Posterior vena cava (tissue), 2 donors: ENCODE measurements at regions not wholly inside any gene's neighbourhood (a gene's known extent, or its start where the extent isn't known, plus 50 kb on each side); places are given as distances from the start of the nearest gene placed in this dataset.
A peak's percentile ranks its signal among the peaks of the same experiment; 100 is the strongest.
"Not testable (repeated sequence)": the region's sequence is repeated elsewhere in the genome, so short reads cannot be mapped to it uniquely, and the experiment has no call there.

Experiments
- DNase-seq: peaks from one replicate; pipeline ENCODE4 v3.0.0-alpha.2; 2020; ENCODE audit warnings: low spot score
- intact Hi-C, 2 donors: fragments of 100-400 bp; cut with DNase I; formaldehyde crosslinking; loops; one replicate each; pipeline versions ENCODE4 v1.14.1 to v1.14.2; 2022 to 2023
- donor health status: DM: yes; HTN: yes; CAD: no.
- donor health status: DM: yes; HTN: yes; CAD: no.

DNA sequence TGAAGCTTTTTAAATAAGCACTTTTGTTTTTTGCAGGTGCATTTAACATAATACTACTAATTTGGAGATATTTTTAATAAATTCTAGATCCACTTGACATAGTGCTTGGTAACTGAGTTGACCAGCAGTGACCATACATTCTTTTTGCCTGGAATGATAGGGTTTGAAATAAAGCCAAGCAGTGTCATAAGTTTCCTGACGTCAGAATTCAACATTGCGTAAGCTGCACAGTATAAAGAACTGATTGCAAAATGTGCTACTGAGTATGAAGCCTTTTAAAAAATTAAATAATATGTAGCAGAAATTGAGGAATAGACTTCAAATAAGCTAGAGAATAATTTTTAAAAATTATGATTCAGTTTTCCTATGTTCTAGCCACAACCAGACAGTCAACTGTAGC is 454.6 kb upstream of the ARPP21 start:
- DNase-seq = no peak
- intact Hi-C loops = no loop called here

DNA sequence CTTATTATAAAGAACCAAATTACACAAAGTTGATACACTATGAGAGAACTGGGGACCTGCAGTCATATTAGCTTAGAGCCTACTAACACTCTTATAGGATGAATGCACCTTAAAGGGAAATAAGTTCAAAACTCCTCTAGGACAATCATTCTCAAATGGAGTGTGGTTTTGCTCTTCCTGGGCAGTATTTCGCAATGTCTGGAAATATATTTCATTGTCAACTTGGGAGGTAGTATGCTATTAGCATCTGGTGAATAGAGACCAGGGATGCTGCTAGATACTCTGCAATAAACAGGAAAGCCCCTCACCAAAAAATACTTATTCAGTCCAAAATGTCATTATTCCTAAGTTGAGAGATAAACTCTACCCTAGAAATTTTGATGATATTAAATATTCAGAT is 451.4 kb upstream of the ARPP21 start:
- intact Hi-C loops = no loop called here
- DNase-seq = no peak

DNA sequence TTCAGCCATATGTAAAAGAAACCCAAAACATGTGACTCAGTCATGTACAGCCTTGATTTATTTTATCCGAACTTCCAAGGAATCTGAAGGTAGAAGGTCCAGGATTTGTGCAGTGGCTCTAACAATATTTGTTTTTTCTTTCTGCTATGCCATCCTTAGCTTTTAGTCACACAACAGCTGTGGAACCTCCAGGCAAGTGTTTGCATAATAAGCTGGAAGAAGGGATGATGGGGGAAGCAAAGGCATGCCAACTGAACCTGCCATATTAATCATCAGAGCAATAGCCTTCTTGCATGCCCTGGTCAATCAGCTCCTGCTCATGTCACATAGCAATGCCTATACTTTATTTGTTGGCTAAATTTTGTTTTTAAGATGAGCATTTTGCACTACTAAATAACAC is 444.7 kb upstream of the ARPP21 start:
- no peak for DNase-seq
- intact Hi-C loops = no loop called here

DNA sequence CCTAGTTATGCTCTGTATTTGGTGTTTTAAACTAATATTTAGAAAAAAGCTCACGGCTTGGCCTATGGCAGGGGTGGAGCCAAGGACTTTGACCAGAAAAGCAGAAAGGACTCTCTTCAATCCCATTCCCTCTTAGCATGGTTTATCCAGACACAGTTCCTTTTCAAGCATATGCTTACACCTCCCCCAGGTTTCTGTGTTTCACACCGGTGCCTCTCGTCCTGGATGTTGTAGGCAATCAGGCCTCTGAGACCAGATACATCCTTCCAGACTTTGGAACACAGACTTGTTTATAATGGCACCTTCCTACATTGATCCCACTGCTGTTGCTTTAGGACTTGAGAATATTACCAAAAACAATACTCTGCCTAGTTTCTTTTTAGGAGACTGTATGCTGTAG is 440.5 kb upstream of the ARPP21 start:
- intact Hi-C loops = no loop called here
- no peak for DNase-seq

DNA sequence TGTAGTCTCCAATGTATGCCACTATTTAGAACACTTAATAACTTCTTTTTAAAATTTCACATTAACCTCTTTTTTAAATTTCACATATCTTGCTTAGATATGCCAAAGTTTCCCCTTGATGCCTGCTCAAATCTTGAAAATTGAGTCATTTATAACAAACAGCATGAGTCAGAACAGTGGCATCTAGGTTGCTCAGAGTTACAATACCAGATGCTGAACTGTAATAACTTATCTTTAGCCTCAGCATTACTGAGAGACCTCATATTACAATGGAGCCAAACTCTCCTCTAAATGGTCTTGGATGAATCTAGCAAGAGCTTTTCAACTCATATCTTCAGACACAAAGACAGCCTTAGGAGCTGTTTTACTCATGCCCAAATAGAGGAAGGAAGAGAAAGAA is 439.3 kb upstream of the ARPP21 start:
- intact Hi-C loops = no loop called here
- no peak for DNase-seq

DNA sequence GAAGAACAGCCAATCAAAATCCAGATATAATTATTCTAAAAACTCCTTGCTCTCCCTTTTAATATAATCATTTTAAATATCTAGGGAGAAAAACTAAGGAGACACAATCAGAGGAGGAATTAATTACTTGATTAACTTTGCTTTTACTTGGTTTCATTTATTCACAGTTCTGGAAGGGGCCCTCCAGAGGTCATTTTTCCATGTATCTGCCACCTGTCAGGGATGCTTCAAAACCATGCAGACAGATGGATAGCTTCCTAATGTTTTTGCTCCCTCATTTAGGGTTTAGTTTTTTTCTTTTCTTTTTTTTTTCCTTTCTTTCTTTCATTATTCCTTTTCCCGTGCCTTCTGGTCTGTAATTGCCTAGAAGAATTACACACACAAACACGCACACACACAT is 438.1 kb upstream of the ARPP21 start:
- intact Hi-C loops = no loop called here
- no peak for DNase-seq

DNA sequence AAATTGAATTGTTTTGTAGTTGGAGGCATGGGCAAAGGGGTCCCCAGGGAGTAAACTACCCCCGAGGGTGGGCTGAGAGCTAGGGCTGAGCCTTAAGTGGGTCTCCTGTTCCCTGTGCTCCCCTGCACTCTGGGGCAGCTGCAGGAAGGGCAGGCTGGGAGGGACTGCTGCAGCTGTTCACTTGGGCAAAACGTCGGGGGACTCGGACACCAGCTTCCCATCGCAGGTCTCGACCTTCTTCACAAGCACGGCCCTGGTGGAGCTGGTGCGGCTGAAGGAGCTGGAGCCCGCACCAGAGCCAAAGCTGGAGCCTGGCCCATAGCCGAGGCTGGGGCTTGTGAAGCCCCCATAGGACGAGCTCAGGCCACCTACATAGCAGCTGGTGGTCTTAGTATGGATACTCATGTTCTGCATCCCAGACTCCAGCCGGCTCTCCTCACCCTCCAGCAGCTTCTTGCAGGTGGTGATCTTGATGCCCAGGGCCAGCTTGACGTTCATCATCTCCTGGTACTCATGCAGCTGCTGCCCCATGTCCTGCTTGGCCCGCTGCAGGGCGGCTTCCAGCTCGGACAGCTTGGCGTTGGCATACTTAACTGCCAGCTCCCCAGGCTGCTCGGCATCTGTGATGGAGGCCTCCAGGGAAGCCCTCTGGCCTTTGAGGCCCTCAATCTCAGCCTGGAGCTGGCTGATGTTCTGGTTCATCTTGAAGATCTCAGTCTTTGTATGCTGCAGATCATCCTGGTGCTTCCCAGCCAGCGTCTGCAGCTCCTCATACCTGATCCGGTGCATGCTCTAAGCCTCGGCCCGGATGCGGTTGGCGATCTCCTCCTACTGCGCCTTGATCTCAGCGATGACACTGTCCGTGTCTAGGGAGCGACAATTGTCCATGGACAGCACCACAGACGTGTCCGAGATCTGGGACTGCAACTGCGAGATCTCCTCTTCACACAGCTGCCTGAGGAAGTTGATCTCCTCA is 423.5 kb upstream of the ARPP21 start:
- peak; percentile 73 for DNase-seq
- intact Hi-C loops = no loop called here

DNA sequence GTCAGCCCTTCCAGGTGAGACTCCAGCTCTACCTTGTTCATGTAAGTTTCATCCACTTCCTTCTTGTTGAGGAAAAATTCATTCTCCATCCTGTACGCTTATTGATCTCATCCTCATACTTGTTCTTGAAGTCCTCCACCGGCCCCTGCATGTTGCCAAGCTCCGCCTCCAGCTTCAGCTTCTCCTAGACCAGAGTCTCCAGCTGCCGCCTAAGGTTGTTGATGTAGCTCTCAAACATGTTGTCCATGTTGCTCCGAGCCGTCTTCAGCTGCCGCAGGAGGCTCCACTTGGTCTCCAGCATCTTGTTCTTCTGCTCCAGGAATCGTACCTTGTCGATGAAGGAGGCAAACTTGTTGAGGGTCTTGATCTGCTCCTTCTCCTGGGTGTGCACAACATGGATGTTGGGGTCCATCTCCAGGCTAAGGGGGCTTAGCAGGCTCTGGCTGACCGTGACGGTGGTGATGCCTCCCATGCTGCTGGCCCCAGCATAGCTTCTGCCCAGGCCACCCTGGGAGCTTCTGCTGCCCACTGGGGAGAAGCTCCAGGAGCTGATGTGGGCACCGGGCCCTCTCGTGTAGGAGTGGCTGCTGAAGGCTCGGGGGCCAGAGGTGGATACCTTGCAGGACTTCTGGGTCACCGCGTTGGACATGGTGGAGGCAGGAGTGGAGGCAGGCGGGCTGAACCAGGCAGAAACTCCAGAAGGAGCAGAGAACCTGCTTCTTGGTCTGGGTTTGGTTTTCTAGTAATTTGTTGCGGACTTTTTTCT is 422.6 kb upstream of the ARPP21 start:
- intact Hi-C loops = no loop called here
- peak; percentile 66 for DNase-seq

DNA sequence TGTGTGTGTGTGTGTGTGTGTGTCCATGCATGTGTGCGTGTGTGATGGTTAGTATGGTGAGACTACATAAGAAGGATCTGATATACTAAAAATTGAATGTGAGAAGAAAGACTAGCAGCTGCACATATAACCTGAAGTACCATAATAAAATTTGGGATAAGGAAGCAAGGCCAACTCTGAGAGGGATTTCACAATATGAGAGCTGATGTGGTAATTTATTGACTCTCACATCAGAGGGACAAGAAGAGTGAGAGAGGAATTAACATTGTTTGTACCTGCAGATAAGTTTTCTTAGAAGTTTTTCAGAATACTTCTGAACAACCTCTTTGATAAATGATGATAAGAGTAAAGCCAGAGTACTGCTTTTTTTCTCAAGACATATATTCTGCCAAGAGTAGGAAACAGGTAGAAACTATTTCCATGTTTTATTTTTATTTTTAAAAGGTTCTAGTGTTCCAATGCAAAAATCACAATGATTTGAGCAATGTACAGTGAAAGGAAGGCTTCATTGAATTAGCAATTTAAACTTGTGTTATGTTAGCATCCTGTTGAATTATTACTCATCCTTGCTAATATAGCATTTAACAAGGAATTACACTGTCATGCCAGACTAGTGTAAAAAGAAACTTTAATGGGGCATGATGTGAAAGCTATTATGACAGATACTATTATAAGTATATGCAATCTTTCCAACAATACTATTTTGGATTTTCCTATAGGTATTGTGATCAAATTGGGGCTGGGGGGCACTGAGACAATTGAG is 415.5 kb upstream of the ARPP21 start:
- intact Hi-C loops = loop anchor here in 1 of 2 donors (5.0 kb wide), 1 partner anchor 982 kb away; no protein-coding TSS in a partner anchor
- DNase-seq = no peak

DNA sequence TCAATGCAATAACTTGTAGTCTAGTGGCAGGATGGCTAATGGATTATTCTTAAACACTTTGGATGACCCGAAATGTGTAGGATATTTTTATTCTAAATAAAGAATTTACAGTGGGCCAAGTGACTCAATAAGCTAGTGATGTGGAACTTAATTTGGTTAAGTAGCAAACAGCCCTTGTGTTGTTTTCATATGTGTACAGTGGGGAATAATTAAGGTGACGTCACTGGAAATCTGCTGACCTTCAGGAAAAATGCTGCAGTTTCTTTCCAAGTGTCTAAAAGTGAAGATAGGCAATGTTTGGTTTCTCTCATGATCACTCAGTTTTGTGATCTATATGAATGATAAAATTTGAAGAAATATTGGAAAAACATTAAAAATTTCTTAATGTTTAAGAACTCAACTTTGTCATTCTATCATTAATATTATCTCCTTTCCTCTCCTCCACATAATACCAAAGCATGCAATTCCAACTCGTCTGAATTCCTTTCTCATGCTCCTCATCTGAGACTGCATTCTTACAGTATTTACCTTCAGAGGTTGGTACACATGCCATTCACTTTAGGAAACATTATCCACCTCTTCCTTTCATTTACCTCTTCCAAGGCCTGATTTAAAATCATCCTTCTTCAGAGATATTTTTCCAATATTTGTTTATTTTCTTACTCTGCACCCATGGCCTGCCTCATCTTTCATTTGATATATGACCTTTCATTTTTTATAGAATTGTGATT is 414.6 kb upstream of the ARPP21 start:
- intact Hi-C loops = loop anchor here in 1 of 2 donors (5.0 kb wide), 1 partner anchor 982 kb away; no protein-coding TSS in a partner anchor
- no peak for DNase-seq

DNA sequence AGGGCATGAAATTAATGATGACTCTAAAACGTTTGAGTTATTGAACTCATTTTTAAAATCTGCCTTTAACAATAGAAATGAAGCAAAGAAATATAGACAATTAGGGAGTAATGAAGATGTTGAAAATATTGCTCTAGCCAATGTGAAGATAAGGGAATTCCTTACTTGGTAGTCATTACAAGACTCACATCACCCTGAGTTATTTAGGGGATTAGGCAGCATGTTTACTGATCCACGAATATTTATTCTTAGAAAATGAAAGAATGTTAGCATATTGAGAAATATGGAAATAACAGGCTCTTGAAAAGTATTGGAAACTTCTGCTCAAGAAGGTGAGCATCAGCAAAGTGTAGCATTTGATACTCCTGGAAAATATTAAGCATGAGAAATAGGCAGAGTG is 398.1 kb upstream of the ARPP21 start:
- intact Hi-C loops = no loop called here
- DNase-seq = no peak

DNA sequence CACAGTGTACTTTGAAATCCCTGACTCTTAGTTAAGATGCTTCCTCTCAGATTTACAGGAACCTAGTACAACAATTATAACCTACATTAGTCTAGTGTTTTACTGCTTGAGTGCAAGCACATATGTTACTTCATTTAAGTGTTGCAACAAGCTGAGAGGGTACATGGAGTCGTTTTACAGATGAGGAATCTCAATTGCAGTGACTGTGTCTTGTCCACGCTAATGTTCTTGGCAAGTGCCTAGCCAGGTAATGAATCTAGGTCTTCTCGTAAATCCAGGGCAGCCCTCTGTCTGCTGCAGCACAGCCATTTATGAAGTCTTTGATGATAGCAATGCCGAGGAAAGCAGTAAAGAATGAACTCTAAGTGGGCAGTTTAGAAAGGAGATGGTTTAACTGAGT is 384.4 kb upstream of the ARPP21 start:
- no peak for DNase-seq
- intact Hi-C loops = no loop called here

DNA sequence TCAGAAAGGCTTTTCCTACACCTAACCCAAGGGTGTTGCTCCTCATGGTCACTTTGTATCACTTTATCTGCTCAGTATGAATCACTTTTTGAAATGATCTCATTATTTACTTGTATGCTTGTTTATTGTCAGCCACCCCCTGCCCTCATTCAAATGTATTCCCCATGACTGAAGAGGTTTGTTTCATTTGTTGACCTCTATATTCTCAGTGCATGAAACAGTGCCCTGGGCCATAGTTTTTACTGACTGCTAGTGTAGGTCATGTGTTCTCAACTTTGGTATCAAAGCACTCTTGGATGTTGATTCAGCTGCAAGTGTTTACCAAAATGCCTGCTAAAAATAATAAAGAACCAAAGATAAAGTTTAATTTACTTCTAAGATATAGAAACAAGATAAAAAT is 381.7 kb upstream of the ARPP21 start:
- DNase-seq = no peak
- intact Hi-C loops = no loop called here

DNA sequence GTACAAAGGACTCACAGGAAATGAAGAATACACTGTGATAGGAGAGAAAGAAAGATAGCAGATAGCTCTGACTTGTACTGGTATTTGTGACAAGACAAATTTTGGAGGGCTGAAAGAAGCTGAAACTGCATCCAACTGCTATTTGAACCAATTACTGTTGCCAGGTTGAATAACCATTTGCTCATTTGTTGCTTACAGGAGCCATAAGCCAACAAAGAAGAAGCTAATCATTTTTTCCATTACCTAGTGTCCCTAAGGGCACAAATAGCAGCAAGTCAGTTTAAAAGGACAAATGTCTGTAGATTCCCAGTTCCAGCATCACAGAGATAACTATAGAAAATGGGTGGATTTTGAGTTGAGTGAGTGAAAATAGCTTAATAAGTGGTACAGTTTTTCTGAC is 376.9 kb upstream of the ARPP21 start:
- DNase-seq = no peak
- intact Hi-C loops = no loop called here

DNA sequence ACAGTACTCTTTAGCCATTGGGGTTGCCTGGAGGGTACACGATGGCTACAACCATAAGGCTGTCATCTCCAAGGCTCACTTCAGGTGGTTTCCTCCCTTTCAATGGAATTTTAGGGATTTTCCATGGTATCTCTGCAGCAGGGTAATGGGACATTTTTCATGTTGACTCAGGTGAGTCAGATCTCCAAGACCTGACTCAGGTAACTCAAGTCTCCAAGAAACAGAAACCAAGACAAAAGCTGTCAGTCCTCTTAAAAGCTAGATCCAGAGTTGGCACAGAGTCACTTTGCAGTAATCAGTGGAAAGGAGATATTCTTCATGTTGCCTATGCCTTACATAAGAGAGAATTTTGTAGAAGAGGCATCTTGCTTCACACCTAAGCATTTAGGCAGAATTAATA is 375.8 kb upstream of the ARPP21 start:
- DNase-seq = no peak
- intact Hi-C loops = no loop called here

DNA sequence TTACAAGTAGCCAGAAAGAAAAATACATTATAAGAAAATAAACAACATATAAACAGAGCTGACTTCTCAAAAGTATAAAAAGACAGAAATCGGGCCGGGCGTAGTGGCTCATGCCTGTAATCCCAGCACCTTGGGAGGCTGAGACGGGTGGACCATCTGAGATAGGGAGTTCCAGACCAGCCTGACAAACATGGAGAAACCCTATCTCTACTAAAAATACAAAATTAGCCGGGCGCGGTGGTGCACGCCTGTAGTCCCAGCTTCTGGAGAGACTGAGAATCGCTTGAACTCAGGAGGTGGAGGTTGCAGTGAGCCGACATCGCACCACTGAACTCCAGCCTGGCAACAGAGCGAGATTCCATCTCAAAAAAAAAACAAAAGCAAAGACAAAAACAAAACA is 373.3 kb upstream of the ARPP21 start:
- DNase-seq, intact Hi-C loops: not testable (repeated sequence)

DNA sequence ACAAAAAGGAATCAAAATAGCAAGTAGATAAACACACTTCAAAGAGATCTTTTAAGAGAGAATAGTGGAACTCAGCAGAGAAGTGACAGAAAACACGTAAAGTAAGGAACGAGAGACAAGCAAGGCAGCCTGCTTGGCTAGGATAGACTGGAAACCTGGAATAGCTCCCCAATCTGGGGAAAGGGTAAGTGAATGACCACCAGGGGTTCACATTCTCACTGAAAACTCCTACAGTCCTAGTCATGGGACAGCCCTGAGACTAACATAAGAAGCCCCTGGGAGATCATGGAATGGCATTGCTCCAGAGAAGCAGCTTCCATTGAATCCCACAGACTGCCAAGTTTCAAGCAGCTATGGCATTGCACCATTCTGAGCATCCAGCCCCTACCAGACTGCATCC is 363.6 kb upstream of the ARPP21 start:
- no peak for DNase-seq
- intact Hi-C loops = no loop called here

DNA sequence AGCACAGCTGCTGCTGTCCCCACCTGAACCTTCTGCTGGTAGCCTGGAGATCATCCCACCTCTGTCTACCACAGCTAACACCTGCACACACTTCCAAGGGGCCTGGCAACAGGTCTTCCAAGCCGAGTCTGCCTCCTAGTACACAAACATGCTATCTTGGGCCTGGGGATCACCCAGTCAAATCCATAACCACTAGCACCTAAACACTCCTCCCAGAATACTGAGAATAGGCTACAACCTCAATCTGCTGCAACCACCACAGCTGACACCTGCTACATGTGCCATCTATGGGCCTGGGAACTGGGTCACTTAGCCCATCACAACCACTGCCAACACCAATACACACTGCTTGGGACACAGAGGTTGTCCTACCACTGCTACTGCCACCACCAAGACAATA is 362.8 kb upstream of the ARPP21 start:
- no peak for DNase-seq
- intact Hi-C loops = no loop called here
